HUES64 (cell line): ENCODE measurements at regions not wholly inside any gene's neighbourhood (a gene's known extent, or its start where the extent isn't known, plus 50 kb on each side); places are given as distances from the start of the nearest gene placed in this dataset.

Experiments used
- H3K27ac ChIP-seq: 2 replicates; pipeline ENCODE4 v1.7.0; 2013; ENCODE audit warnings: low read depth, low read length, inconsistent platforms
- H3K27me3 ChIP-seq: 2 replicates; pipeline ENCODE4 v1.6.1; 2013; ENCODE audit warnings: mild to moderate bottlenecking, low read length; ENCODE audit not compliant: insufficient read depth
- H3K36me3 ChIP-seq: 2 replicates; pipeline ENCODE4 v1.6.1; 2013; ENCODE audit warnings: mild to moderate bottlenecking, low read length; ENCODE audit not compliant: insufficient read depth
- H3K4me1 ChIP-seq: 2 replicates; pipeline ENCODE4 v1.6.1; 2013; ENCODE audit warnings: mild to moderate bottlenecking, low read length, moderate library complexity; ENCODE audit not compliant: insufficient read depth
- H3K4me3 ChIP-seq: 2 replicates; pipeline ENCODE4 v1.5.1; 2013; ENCODE audit warnings: mild to moderate bottlenecking, low read length, moderate library complexity
- H3K9ac ChIP-seq: 2 replicates; pipeline ENCODE4 v1.6.1; 2013; ENCODE audit warnings: mild to moderate bottlenecking, low read depth, low read length
- H3K9me3 ChIP-seq: 2 replicates; pipeline ENCODE4 v1.6.1; 2013; ENCODE audit warnings: low read depth, low read length; ENCODE audit not compliant: insufficient read depth
- WGBS: fragments of 150-250, 120-280 bp; methylation state at CpG from one replicate; pipeline ENCODE4 v1.1.7; 2013; ENCODE audit warnings: missing lambda C conversion rate; 5-methylcytosine and 5-hydroxymethylcytosine counted together

- no peak overlapping the region for H3K9ac ChIP-seq
- 56% methylated on average over 5 of the region's 6 CpGs for WGBS
- no peaks in the 10 kb centered on the region for H3K9me3 ChIP-seq
- H3K4me1 ChIP-seq = peaks cover 15% of the 10 kb centered on the region; the same call in 1 of the 2 replicates
- no peak overlapping the region for H3K4me3 ChIP-seq
- no peaks in the 10 kb centered on the region for H3K36me3 ChIP-seq
- no peak overlapping the region for H3K27ac ChIP-seq
- H3K27me3 ChIP-seq = no peaks in the 10 kb centered on the region
Observed at GRCh38 chr10:55242544-55242943, 441.5 kb upstream of the PCDH15 start.

GRCh38 chr10:55237462-55237861 lies 436.4 kb upstream of the PCDH15 start:
- no peaks in the 10 kb centered on the region for H3K36me3 ChIP-seq
- no peak overlapping the region for H3K27ac ChIP-seq
- no peaks in the 10 kb centered on the region for H3K27me3 ChIP-seq
- peaks cover 10% of the 10 kb centered on the region; the same call in 1 of the 2 replicates for H3K4me1 ChIP-seq
- no peak overlapping the region for H3K4me3 ChIP-seq
- H3K9ac ChIP-seq = no peak overlapping the region
- no peaks in the 10 kb centered on the region for H3K9me3 ChIP-seq

- no peaks in the 10 kb centered on the region for H3K36me3 ChIP-seq
- H3K27me3 ChIP-seq = no peaks in the 10 kb centered on the region
- H3K4me3 ChIP-seq = no peak overlapping the region
- no peak overlapping the region for H3K27ac ChIP-seq
- H3K9me3 ChIP-seq = no peaks in the 10 kb centered on the region
- H3K4me1 ChIP-seq = no peaks in the 10 kb centered on the region
- H3K9ac ChIP-seq = no peak overlapping the region
Observed at GRCh38 chr10:55233505-55233904, 432.5 kb upstream of the PCDH15 start.

- H3K4me3 ChIP-seq = no peak overlapping the region
- no peak overlapping the region for H3K9ac ChIP-seq
- H3K27ac ChIP-seq = no peak overlapping the region
- H3K27me3 ChIP-seq = no peaks in the 10 kb centered on the region
- no peaks in the 10 kb centered on the region for H3K36me3 ChIP-seq
- 96% methylated on average over 3 of the region's 3 CpGs for WGBS
- H3K4me1 ChIP-seq = no peaks in the 10 kb centered on the region
- no peaks in the 10 kb centered on the region for H3K9me3 ChIP-seq
Observed at GRCh38 chr10:55233090-55233489, 432.1 kb upstream of the PCDH15 start.

GRCh38 chr10:55232553-55232952 lies 431.5 kb upstream of the PCDH15 start:
- WGBS = 84% methylated on average over 1 of the region's 1 CpG
- no peaks in the 10 kb centered on the region for H3K27me3 ChIP-seq
- H3K9me3 ChIP-seq = no peaks in the 10 kb centered on the region
- H3K4me1 ChIP-seq = no peaks in the 10 kb centered on the region
- H3K36me3 ChIP-seq = no peaks in the 10 kb centered on the region
- no peak overlapping the region for H3K9ac ChIP-seq
- H3K4me3 ChIP-seq = no peak overlapping the region
- no peak overlapping the region for H3K27ac ChIP-seq

GRCh38 chr10:55227967-55228366 lies 426.9 kb upstream of the PCDH15 start:
- H3K36me3 ChIP-seq = no peaks in the 10 kb centered on the region
- no peak overlapping the region for H3K4me3 ChIP-seq

GRCh38 chr10:55224007-55224781 lies 423.2 kb upstream of the PCDH15 start:
- WGBS = 89% methylated on average over 5 of the region's 5 CpGs
- no peak overlapping the region for H3K4me3 ChIP-seq
- no peak overlapping the region for H3K9ac ChIP-seq
- H3K27ac ChIP-seq = no peak overlapping the region
- H3K4me1 ChIP-seq = no peaks in the 10 kb centered on the region
- no peaks in the 10 kb centered on the region for H3K9me3 ChIP-seq
- no peaks in the 10 kb centered on the region for H3K36me3 ChIP-seq
- H3K27me3 ChIP-seq = no peaks in the 10 kb centered on the region

More at GRCh38 chr10:55227967-55228366, 426.9 kb upstream of the PCDH15 start:
- H3K27me3 ChIP-seq = no peaks in the 10 kb centered on the region
- no peak overlapping the region for H3K27ac ChIP-seq
- H3K9me3 ChIP-seq = no peaks in the 10 kb centered on the region
- H3K4me1 ChIP-seq = no peaks in the 10 kb centered on the region
- no peak overlapping the region for H3K9ac ChIP-seq
- WGBS = 83% methylated on average over 1 of the region's 1 CpG

- no peaks in the 10 kb centered on the region for H3K27me3 ChIP-seq
- no peaks in the 10 kb centered on the region for H3K36me3 ChIP-seq
- WGBS = 92% methylated on average over 1 of the region's 2 CpGs
- H3K27ac ChIP-seq = no peak overlapping the region
- H3K9me3 ChIP-seq = no peaks in the 10 kb centered on the region
- H3K4me1 ChIP-seq = no peaks in the 10 kb centered on the region
- H3K4me3 ChIP-seq = no peak overlapping the region
- H3K9ac ChIP-seq = no peak overlapping the region
Observed at GRCh38 chr10:55223352-55223751, 422.3 kb upstream of the PCDH15 start.

- Histone ChIP-seq H3K9ac (no peak overlapping the region), H3K4me3 (no peak overlapping the region), H3K4me1 (no peaks in the 10 kb centered on the region), H3K9me3 (no peaks in the 10 kb centered on the region), H3K36me3 (no peaks in the 10 kb centered on the region), H3K27me3 (no peaks in the 10 kb centered on the region), H3K27ac (no peak overlapping the region)
Observed at GRCh38 chr10:55220975-55221374, 419.9 kb upstream of the PCDH15 start.

GRCh38 chr10:55215699-55216098 lies 414.7 kb upstream of the PCDH15 start:
- Histone ChIP-seq H3K9ac (no peak overlapping the region), H3K4me1 (no peaks in the 10 kb centered on the region), H3K4me3 (no peak overlapping the region), H3K27ac (no peak overlapping the region), H3K36me3 (no peaks in the 10 kb centered on the region), H3K27me3 (no peaks in the 10 kb centered on the region), H3K9me3 (no peaks in the 10 kb centered on the region)
- WGBS = 93% methylated on average over 1 of the region's 1 CpG

- Histone ChIP-seq H3K27ac (no peak overlapping the region), H3K36me3 (no peaks in the 10 kb centered on the region), H3K27me3 (no peaks in the 10 kb centered on the region), H3K4me1 (no peaks in the 10 kb centered on the region), H3K9me3 (no peaks in the 10 kb centered on the region), H3K4me3 (no peak overlapping the region), H3K9ac (no peak overlapping the region)
- WGBS = no CpG with 5 or more reads among the region's 1 CpG
Observed at GRCh38 chr10:55214608-55215007, 413.6 kb upstream of the PCDH15 start.

- no peaks in the 10 kb centered on the region for H3K4me1 ChIP-seq
- H3K9me3 ChIP-seq = no peaks in the 10 kb centered on the region
- no peak overlapping the region for H3K27ac ChIP-seq
- H3K27me3 ChIP-seq = no peaks in the 10 kb centered on the region
- no peak overlapping the region for H3K4me3 ChIP-seq
- no peak overlapping the region for H3K9ac ChIP-seq
- no peaks in the 10 kb centered on the region for H3K36me3 ChIP-seq
Observed at GRCh38 chr10:55212051-55212450, 411.0 kb upstream of the PCDH15 start.
